ENCODE measurements at regions not wholly inside any gene's neighbourhood (a gene's known extent, or its start where the extent isn't known, plus 50 kb on each side); places are given as distances from the start of the nearest gene placed in this dataset.

- TF ChIP-seq FOSL1 (IDR thresholded peaks at IDR 0.05; ENCODE audit: insufficient read depth, low read depth, low read length) (no peak), POLR2AphosphoS5 (IDR thresholded peaks at IDR 0.05; ENCODE audit: low read depth, low read length) (no peak), POLR2A (IDR thresholded peaks at IDR 0.05; ENCODE audit: control extremely low read depth in 1 of 2, low read depth in 2 of 2, low read length in 2 of 2) (no peak), SRF (IDR thresholded peaks at IDR 0.05; ENCODE audit: low read depth, low read length) (no peak), TEAD4 (IDR thresholded peaks at IDR 0.05; ENCODE audit: low read depth, low read length) (no peak), ZNF274 (IDR thresholded peaks at IDR 0.05; ENCODE audit: borderline replicate concordance, extremely low read depth, low read length) (no peak)
Measured at GRCh38 chr10:88066876-88067275, 203.5 kb downstream of the PTEN start.

Data from H1 (cell line).